HepG2 (cell line): ENCODE measurements at regions not wholly inside any gene's neighbourhood (a gene's known extent, or its start where the extent isn't known, plus 50 kb on each side); places are given as distances from the start of the nearest gene placed in this dataset.

Source experiments
- EZH2 ChIP-seq: conservative IDR thresholded peaks from 2 replicates; pipeline ENCODE4 v1.6.1; 2012; ENCODE audit warnings: mild to moderate bottlenecking, low read depth, low read length, moderate library complexity
- NR2F2 ChIP-seq: IDR thresholded peaks from 2 replicates; pipeline ENCODE4 v1.6.1; 2012; ENCODE audit warnings: low read depth, inconsistent platforms, borderline replicate concordance
- TF ChIP-seq, protein P1 (sequence below): sonication (generic); formaldehyde crosslinking; IDR thresholded peaks from 2 replicates; pipeline ENCODE4 v1.4.0; 2020; ENCODE audit warnings: mild to moderate bottlenecking, missing genetic modification reagents, borderline replicate concordance
- TF ChIP-seq, protein P2 (sequence below): sonication (generic); formaldehyde crosslinking; IDR thresholded peaks from 2 replicates; pipeline ENCODE4 v1.9.0; 2021; ENCODE audit warnings: missing genetic modification reagents, mild to moderate bottlenecking, borderline replicate concordance

- TF ChIP-seq, protein P1, sequence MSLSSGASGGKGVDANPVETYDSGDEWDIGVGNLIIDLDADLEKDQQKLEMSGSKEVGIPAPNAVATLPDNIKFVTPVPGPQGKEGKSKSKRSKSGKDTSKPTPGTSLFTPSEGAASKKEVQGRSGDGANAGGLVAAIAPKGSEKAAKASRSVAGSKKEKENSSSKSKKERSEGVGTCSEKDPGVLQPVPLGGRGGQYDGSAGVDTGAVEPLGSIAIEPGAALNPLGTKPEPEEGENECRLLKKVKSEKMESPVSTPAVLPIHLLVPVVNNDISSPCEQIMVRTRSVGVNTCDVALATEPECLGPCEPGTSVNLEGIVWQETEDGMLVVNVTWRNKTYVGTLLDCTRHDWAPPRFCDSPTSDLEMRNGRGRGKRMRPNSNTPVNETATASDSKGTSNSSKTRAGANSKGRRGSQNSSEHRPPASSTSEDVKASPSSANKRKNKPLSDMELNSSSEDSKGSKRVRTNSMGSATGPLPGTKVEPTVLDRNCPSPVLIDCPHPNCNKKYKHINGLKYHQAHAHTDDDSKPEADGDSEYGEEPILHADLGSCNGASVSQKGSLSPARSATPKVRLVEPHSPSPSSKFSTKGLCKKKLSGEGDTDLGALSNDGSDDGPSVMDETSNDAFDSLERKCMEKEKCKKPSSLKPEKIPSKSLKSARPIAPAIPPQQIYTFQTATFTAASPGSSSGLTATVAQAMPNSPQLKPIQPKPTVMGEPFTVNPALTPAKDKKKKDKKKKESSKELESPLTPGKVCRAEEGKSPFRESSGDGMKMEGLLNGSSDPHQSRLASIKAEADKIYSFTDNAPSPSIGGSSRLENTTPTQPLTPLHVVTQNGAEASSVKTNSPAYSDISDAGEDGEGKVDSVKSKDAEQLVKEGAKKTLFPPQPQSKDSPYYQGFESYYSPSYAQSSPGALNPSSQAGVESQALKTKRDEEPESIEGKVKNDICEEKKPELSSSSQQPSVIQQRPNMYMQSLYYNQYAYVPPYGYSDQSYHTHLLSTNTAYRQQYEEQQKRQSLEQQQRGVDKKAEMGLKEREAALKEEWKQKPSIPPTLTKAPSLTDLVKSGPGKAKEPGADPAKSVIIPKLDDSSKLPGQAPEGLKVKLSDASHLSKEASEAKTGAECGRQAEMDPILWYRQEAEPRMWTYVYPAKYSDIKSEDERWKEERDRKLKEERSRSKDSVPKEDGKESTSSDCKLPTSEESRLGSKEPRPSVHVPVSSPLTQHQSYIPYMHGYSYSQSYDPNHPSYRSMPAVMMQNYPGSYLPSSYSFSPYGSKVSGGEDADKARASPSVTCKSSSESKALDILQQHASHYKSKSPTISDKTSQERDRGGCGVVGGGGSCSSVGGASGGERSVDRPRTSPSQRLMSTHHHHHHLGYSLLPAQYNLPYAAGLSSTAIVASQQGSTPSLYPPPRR, result no peak
- TF ChIP-seq EZH2, result no peak
- TF ChIP-seq, protein P2, sequence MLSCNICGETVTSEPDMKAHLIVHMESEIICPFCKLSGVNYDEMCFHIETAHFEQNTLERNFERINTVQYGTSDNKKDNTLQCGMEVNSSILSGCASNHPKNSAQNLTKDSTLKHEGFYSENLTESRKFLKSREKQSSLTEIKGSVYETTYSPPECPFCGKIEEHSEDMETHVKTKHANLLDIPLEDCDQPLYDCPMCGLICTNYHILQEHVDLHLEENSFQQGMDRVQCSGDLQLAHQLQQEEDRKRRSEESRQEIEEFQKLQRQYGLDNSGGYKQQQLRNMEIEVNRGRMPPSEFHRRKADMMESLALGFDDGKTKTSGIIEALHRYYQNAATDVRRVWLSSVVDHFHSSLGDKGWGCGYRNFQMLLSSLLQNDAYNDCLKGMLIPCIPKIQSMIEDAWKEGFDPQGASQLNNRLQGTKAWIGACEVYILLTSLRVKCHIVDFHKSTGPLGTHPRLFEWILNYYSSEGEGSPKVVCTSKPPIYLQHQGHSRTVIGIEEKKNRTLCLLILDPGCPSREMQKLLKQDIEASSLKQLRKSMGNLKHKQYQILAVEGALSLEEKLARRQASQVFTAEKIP (CRISPR knock-in tag), result no peak
- no peak for TF ChIP-seq NR2F2
These were observed 141.9 kb downstream of the SPATA31D1 start for GRCh38 chr9:82130331-82131042.
